Upper lobe of right lung (tissue), 1 donor: ENCODE measurements at regions not wholly inside any gene's neighbourhood (a gene's known extent, or its start where the extent isn't known, plus 50 kb on each side); places are given as distances from the start of the nearest gene placed in this dataset.

Source experiments
- ATAC-seq: fragments of 200-7000 bp; cut with Tn5 transposase; one replicate; pipeline ENCODE4 v1.9.1; 2020; ENCODE audit warnings: mild to moderate bottlenecking, moderate library complexity
- DNase-seq: peaks from one replicate; pipeline ENCODE4 v3.0.0-alpha.2; 2020
- H3K27ac ChIP-seq: fragments of 200-600 bp; one replicate; pipeline ENCODE4 v1.8.0; 2022
- H3K27me3 ChIP-seq: fragments of 200-600 bp; one replicate; pipeline ENCODE4 v1.8.0; 2022; ENCODE audit warnings: mild to moderate bottlenecking
- H3K36me3 ChIP-seq: fragments of 200-600 bp; one replicate; pipeline ENCODE4 v1.8.0; 2022
- H3K4me1 ChIP-seq: fragments of 200-600 bp; one replicate; pipeline ENCODE4 v1.8.0; 2022
- H3K4me3 ChIP-seq: fragments of 200-600 bp; one replicate; pipeline ENCODE4 v1.8.0; 2022; ENCODE audit warnings: mild to moderate bottlenecking
- H3K9me3 ChIP-seq: fragments of 200-600 bp; one replicate; pipeline ENCODE4 v1.8.0; 2022
- CTCF ChIP-seq: fragments of 200-600 bp; IDR thresholded peaks from one replicate; pipeline ENCODE4 v1.8.0; 2022; ENCODE audit warnings: antibody characterized with exemption
- intact Hi-C: fragments of 100-400 bp; cut with DNase I; formaldehyde crosslinking; loops from one replicate; pipeline ENCODE4 v1.11.0; 2022
- donor health status: DM: no; HTN: yes; CAD: no; lungs with severe emphysema.

GRCh38 chr3:191543018-191543417 is 82.1 kb downstream of the PYDC2 start:
- ATAC-seq (no peak), DNase-seq (no peak)
- H3K4me1 ChIP-seq = no peaks in the 10 kb centered on the region
- no peaks in the 10 kb centered on the region for H3K36me3 ChIP-seq
- no peaks in the 10 kb centered on the region for H3K9me3 ChIP-seq
- no peak for TF ChIP-seq CTCF
- H3K4me3 ChIP-seq = no peak overlapping the region
- no peaks in the 10 kb centered on the region for H3K27me3 ChIP-seq
- no peak overlapping the region for H3K27ac ChIP-seq
- intact Hi-C loops = no loop called here

DNA sequence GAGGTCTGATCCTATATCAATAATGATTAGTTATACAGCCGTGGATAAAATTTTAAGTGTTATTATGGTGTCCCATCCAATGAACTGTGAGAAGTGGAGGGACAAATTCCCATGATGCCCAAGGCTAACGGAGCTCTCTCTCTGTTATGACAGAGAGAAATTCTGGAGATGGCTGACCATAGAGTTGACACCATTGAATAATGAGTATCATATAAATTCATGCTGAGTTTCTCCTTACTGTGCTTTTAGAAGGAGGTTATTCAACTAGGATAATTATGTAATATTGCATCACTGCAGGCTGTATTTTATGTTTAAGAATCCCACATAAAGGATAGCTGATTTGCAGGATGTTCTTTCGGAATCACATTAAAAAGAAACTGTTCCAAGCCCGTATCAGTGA is 82.9 kb downstream of the PYDC2 start:
- H3K4me1 ChIP-seq = no peaks in the 10 kb centered on the region
- ATAC-seq (no peak), DNase-seq (no peak)
- H3K36me3 ChIP-seq = no peaks in the 10 kb centered on the region
- no peaks in the 10 kb centered on the region for H3K27me3 ChIP-seq
- intact Hi-C loops = no loop called here
- H3K4me3 ChIP-seq = no peak overlapping the region
- no peak overlapping the region for H3K27ac ChIP-seq
- TF ChIP-seq CTCF = no peak
- H3K9me3 ChIP-seq = no peaks in the 10 kb centered on the region

GRCh38 chr3:191549357-191549756 is 88.4 kb downstream of the PYDC2 start:
- no peaks in the 10 kb centered on the region for H3K9me3 ChIP-seq
- no peaks in the 10 kb centered on the region for H3K36me3 ChIP-seq
- ATAC-seq (no peak), DNase-seq (no peak)
- TF ChIP-seq CTCF = no peak
- H3K27me3 ChIP-seq = no peaks in the 10 kb centered on the region
- no peak overlapping the region for H3K4me3 ChIP-seq
- no peak overlapping the region for H3K27ac ChIP-seq
- intact Hi-C loops = no loop called here
- H3K4me1 ChIP-seq = no peaks in the 10 kb centered on the region

- ATAC-seq = no peak
- H3K4me1 ChIP-seq = no peaks in the 10 kb centered on the region
- H3K9me3 ChIP-seq = no peaks in the 10 kb centered on the region
- H3K27me3 ChIP-seq = no peaks in the 10 kb centered on the region
- no peak overlapping the region for H3K27ac ChIP-seq
- H3K36me3 ChIP-seq = no peaks in the 10 kb centered on the region
- DNase-seq = no peak
- intact Hi-C loops = no loop called here
- H3K4me3 ChIP-seq = no peak overlapping the region
- TF ChIP-seq CTCF = no peak
Observed at GRCh38 chr3:191555037-191555436, 94.1 kb downstream of the PYDC2 start.

DNA sequence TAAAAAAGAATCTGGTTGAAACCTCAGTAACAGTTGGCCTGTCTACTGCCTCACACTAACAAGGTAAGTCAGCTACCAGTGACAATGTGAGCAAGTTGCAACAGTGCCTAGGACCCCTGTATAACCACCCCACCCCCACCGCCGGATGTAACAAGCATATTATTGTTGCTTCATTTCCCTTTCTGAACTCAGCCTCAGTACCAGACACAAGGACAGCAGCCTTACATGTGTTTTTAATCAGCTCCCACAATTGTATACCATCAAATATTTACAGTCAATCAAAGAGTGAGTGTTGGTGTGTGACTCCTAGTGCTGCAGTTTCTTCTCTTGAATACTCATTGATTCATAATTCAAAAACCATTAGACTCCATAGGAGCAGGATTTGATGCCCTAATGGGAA is 96.4 kb downstream of the PYDC2 start:
- no peak for ATAC-seq
- no peaks in the 10 kb centered on the region for H3K9me3 ChIP-seq
- no peaks in the 10 kb centered on the region for H3K36me3 ChIP-seq
- H3K27me3 ChIP-seq = no peaks in the 10 kb centered on the region
- TF ChIP-seq CTCF = no peak
- intact Hi-C loops = no loop called here
- no peak overlapping the region for H3K27ac ChIP-seq
- H3K4me3 ChIP-seq = no peak overlapping the region
- DNase-seq = no peak
- H3K4me1 ChIP-seq = no peaks in the 10 kb centered on the region

- Histone ChIP-seq H3K27ac (no peak overlapping the region), H3K9me3 (no peaks in the 10 kb centered on the region), H3K4me1 (no peaks in the 10 kb centered on the region), H3K36me3 (no peaks in the 10 kb centered on the region), H3K27me3 (no peaks in the 10 kb centered on the region), H3K4me3 (no peak overlapping the region)
- no peak for TF ChIP-seq CTCF
- intact Hi-C loops = no loop called here
- ATAC-seq (no peak), DNase-seq (no peak)
Observed at GRCh38 chr3:191563722-191564121, 102.8 kb downstream of the PYDC2 start.
